Spleen (tissue), 7 donors: ENCODE measurements at regions not wholly inside any gene's neighbourhood (a gene's known extent, or its start where the extent isn't known, plus 50 kb on each side); places are given as distances from the start of the nearest gene placed in this dataset.

Experiments
- POLR2A ChIP-seq, 3 donors: fragments of 450-650 bp; IDR thresholded peaks; one replicate each; pipeline ENCODE4 v1.5.1; 2017; ENCODE audit warnings: antibody characterized with exemption in 3 of 3, mild to moderate bottlenecking in 1 of 3
- POLR2AphosphoS5 ChIP-seq, 3 donors: sonication (generic); formaldehyde crosslinking; IDR thresholded peaks; one replicate each; pipeline ENCODE4 v1.5.1; 2017; ENCODE audit warnings: antibody characterized with exemption in 3 of 3
- TF ChIP-seq, protein P1 (sequence below), 11 experiments: fragments of 200-600 bp in 7 of 11; fragments of 450-650 bp in 4 of 11; sonication (generic) in 4 of 11; IDR thresholded peaks in 8 of 11; conservative IDR thresholded peaks in 3 of 11; 1 replicate in 7 of 11; 2 replicates in 4 of 11; pipeline versions ENCODE4 v1.4.0 to v1.8.0; 2016 to 2021; ENCODE audit warnings: antibody characterized with exemption in 11 of 11, inconsistent platforms in 4 of 11, mild to moderate bottlenecking in 1 of 11
- donor health status: DM: no; HTN: no; CAD: no; lungs with moderate emphysema.
- donor health status: DM: no; HTN: no; CAD: no.
- donor health status: DM: no; HTN: no; CAD: no.

DNA sequence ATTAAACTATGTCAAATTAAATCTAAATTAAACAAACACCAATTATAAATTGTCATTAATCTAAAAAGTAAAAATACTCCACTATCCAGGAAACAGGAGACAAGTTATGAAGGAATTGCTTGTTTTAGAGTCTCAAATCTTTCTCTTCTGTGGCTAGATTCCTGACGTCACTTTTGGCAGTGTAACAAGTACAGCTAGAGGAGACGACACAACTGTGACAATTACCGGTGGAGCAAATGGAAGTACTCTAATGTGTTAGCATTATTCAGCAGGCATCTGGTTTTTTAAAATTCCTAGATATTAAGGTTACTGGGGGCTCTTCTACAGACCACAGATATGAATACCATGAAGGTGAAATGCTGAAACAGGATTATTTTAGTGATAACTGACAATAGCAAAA, 1042.7 kb downstream of the EPHA7 start:
- TF ChIP-seq, protein P1, sequence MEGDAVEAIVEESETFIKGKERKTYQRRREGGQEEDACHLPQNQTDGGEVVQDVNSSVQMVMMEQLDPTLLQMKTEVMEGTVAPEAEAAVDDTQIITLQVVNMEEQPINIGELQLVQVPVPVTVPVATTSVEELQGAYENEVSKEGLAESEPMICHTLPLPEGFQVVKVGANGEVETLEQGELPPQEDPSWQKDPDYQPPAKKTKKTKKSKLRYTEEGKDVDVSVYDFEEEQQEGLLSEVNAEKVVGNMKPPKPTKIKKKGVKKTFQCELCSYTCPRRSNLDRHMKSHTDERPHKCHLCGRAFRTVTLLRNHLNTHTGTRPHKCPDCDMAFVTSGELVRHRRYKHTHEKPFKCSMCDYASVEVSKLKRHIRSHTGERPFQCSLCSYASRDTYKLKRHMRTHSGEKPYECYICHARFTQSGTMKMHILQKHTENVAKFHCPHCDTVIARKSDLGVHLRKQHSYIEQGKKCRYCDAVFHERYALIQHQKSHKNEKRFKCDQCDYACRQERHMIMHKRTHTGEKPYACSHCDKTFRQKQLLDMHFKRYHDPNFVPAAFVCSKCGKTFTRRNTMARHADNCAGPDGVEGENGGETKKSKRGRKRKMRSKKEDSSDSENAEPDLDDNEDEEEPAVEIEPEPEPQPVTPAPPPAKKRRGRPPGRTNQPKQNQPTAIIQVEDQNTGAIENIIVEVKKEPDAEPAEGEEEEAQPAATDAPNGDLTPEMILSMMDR (IDR thresholded peaks at IDR 0.05 in 8 of 11, conservative IDR thresholded peaks at IDR 0.05 in 3 of 11) = no peak
- no peak for TF ChIP-seq POLR2AphosphoS5 (IDR thresholded peaks at IDR 0.05)
- TF ChIP-seq POLR2A (IDR thresholded peaks at IDR 0.05) = no peak
